NCI-H1092 (cell line): ENCODE measurements at regions not wholly inside any gene's neighbourhood (a gene's known extent, or its start where the extent isn't known, plus 50 kb on each side); places are given as distances from the start of the nearest gene placed in this dataset.
A peak's percentile ranks its signal among the peaks of the same experiment; 100 is the strongest.
"Not testable (repeated sequence)": the region's sequence is repeated elsewhere in the genome, so short reads cannot be mapped to it uniquely, and the experiment has no call there.

Source experiments
- DNase-seq: peaks from one replicate; lab custom pipeline; 2025; lab: John Stamatoyannopoulos, UW

- DNase-seq, result no peak
Measured at GRCh38 chr2:143952536-143952935, 567.4 kb downstream of the ZEB2 start.

GRCh38 chr2:143950704-143951103 lies 569.2 kb downstream of the ZEB2 start:
- DNase-seq, result no peak

GRCh38 chr2:143949121-143949848 lies 570.6 kb downstream of the ZEB2 start:
- no peak for DNase-seq

GRCh38 chr2:143948710-143949109 lies 571.2 kb downstream of the ZEB2 start:
- DNase-seq, result no peak

GRCh38 chr2:143946436-143947391 lies 573.2 kb downstream of the ZEB2 start:
- no peak for DNase-seq

GRCh38 chr2:143942486-143942885 lies 577.4 kb downstream of the ZEB2 start:
- no peak for DNase-seq

DNA sequence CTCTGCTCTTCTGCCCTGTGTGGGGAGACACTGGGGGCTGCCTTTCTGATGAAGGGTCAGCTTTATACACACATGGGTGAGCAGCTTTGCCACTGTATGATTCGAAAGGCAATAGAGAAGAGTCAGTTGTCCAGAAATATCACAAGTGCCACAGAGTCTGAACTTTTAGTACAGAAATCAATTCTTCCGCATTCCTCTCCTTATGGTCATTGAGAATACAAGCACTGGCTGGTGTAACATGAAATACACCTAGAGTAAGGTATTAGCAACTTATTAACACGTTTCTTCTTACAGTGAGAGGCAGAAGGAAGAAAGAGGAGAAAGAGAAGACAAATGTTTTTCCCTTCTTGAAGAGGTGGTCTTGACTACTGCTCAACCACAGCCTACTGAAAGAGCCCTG lies 579.2 kb downstream of the ZEB2 start:
- no peak for DNase-seq

GRCh38 chr2:143939626-143940330 lies 580.1 kb downstream of the ZEB2 start:
- DNase-seq, result no peak

DNA sequence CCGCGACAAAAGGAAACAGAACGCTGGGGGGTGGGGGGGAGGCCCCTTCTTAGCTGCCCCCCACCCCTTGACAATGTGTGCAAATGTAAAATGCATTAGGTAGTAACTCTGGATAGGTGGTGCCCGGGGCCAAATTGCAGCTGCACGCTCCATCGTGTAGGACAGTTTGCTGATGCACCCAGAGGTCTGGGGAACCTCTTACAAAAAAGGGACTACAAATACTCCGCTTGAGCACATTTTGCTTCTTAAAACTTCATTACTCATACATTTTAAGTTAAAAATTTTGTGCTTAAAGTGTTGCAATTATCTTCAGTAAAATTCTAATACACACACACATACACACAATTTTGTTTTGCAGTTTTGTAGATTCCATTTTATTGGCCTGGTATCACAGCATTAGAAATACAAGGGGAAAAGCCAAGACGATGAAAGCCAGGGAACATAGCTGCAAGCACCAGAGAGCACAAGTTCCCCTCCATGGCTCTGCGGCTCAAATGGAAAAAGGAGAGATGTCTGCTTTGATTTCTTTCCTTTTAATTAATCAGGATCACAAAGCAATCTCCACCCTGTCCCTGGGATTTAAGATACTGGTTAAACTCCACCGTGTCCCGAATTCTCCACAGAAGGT lies 582.1 kb downstream of the ZEB2 start:
- no peak for DNase-seq

GRCh38 chr2:143936848-143937722 lies 582.8 kb downstream of the ZEB2 start:
- DNase-seq, result peak; percentile 21

- DNase-seq, result no peak
Measured at GRCh38 chr2:143936538-143936847, 583.4 kb downstream of the ZEB2 start.

GRCh38 chr2:143935482-143935752 lies 584.5 kb downstream of the ZEB2 start:
- DNase-seq, result no peak

- no peak for DNase-seq
Measured at GRCh38 chr2:143934626-143935481, 585.1 kb downstream of the ZEB2 start.

GRCh38 chr2:143933946-143934569 lies 585.9 kb downstream of the ZEB2 start:
- DNase-seq, result no peak

- no peak for DNase-seq
Measured at GRCh38 chr2:143930891-143931290, 589.0 kb downstream of the ZEB2 start.

DNA sequence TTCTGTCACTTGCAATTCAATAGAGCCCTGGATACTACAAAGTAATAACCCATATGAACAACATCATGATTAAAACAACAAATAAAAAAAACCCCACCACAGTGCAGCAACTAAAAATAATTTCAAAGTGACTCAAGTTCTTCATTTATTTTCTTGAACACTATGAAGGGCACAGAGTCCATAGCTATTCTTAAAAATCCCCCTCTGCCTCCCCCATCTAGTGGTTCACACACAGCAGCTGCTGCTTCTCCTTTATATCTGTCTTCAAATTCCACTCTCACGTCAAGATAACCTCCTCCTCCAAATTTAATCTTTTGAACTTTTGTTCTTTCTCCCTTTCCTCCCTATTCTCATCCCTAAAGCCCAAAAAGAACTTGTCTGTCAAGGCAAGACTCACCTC lies 591.3 kb downstream of the ZEB2 start:
- DNase-seq, result no peak

DNA sequence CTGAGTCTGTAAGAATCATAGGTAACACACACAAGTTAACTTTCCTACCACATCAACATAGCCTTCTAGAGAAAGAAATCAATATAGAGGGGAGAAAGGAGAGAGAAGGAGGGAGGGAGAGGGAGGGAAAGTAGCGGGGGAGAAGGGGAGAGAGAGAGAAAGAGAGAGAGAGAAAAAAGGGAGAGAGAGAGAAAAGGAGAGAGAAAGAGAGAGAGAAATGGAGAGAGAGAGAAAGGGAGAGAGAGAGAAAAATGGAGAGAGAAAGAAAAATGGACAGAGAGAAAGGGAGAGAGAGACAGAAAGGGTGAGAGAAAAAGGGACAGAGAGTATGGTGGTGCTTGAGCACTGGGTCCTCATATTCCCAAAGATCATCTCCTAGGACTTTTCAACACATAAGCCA lies 591.7 kb downstream of the ZEB2 start:
- DNase-seq, result no peak

DNA sequence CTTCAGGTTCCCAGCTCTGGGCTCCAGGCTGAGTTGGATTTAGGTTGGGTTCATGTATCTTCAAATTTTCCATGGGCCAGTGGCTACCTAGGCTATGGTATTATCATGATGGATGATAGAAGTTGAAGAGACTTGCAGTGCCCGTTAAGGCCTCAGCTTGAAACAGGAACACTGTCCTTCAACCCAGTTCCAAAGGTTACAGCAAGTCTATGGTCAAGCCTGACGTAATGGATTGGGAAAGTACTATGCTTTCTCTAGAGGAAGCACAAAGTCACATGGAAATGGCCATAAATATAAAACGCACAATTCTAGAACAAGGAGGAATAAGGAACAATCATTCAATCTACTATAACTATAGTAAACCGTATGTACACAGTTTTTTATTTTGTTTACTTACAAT lies 593.2 kb downstream of the ZEB2 start:
- DNase-seq, result no peak

- not testable (repeated sequence) for DNase-seq
Measured at GRCh38 chr2:143922261-143922830, 597.6 kb downstream of the ZEB2 start.
